Activated CD4-positive, alpha-beta T cell treated with anti-CD3 and anti-CD28 coated beads, Interleukin-2, amount 50 U/mL, for 24 hours (primary cell): ENCODE measurements at regions not wholly inside any gene's neighbourhood (a gene's known extent, or its start where the extent isn't known, plus 50 kb on each side); places are given as distances from the start of the nearest gene placed in this dataset.

Experiments used
- DNase-seq, 2 donors: peaks; one replicate each; pipeline ENCODE4 v3.0.0-alpha.2; 2020; ENCODE audit warnings: low read depth in 1 of 2, low spot score in 1 of 2

- no peak for DNase-seq
Measured at GRCh38 chr1:175829845-175830244, 86.5 kb upstream of the TNR start.

- no peak for DNase-seq
Measured at GRCh38 chr1:175826705-175827104, 83.3 kb upstream of the TNR start.

GRCh38 chr1:175824079-175824478, 80.7 kb upstream of the TNR start:
- no peak for DNase-seq

- no peak for DNase-seq
Measured at GRCh38 chr1:175823406-175823805, 80.0 kb upstream of the TNR start.

GRCh38 chr1:175822580-175822979, 79.2 kb upstream of the TNR start:
- DNase-seq: no peak

GRCh38 chr1:175820456-175821025, 77.1 kb upstream of the TNR start:
- DNase-seq: no peak

DNA sequence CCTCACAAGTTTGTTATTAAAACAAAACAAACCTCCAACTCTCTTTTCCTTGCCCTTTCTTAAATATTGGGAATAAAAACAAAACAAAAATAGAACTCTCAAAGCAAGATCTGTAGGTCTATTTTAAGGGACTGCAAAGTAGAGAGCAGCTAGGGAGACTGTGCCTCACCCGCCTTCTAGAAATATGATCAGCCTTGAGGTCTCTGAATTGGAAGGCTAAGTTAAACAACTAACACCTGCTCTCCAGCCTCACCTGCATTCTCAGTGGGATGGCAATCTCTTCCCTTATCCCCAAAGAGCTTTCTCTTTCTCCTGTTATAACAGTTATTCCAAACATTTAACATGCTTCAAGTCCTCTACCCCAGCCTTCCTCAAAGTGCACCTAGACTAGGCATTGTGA, 75.5 kb upstream of the TNR start:
- DNase-seq: no peak

GRCh38 chr1:175817445-175817844, 74.0 kb upstream of the TNR start:
- no peak for DNase-seq

GRCh38 chr1:175814885-175815284, 71.5 kb upstream of the TNR start:
- no peak for DNase-seq

GRCh38 chr1:175812936-175813335, 69.5 kb upstream of the TNR start:
- no peak for DNase-seq

- no peak for DNase-seq
Measured at GRCh38 chr1:175810305-175810704, 66.9 kb upstream of the TNR start.

GRCh38 chr1:175808999-175809398, 65.6 kb upstream of the TNR start:
- DNase-seq: no peak

DNA sequence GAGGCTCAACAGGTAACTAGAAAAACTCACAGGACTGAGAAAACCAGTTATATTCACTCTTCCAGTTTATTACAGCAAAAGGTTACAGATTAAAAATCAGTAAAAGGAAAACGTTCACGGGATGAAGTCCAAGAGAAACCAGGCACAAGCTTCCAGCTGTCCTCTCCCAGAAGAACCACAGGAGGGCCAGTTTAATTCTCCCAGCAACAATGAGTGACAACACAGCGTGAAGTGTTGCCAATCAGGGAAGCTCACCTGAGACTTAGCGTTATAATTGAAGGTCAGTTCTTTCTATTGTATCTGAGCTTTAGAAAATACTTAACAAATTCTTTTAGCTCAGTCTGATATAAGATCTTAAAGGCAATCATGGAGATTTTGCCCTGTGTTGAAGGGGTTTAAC, 65.2 kb upstream of the TNR start:
- DNase-seq: no peak

GRCh38 chr1:175804561-175804960, 61.2 kb upstream of the TNR start:
- DNase-seq: no peak

- DNase-seq: no peak
Measured at GRCh38 chr1:175803413-175803812, 60.0 kb upstream of the TNR start.

- no peak for DNase-seq
Measured at GRCh38 chr1:175802407-175803123, 59.2 kb upstream of the TNR start.

- no peak for DNase-seq
Measured at GRCh38 chr1:175801979-175802378, 58.6 kb upstream of the TNR start.

DNA sequence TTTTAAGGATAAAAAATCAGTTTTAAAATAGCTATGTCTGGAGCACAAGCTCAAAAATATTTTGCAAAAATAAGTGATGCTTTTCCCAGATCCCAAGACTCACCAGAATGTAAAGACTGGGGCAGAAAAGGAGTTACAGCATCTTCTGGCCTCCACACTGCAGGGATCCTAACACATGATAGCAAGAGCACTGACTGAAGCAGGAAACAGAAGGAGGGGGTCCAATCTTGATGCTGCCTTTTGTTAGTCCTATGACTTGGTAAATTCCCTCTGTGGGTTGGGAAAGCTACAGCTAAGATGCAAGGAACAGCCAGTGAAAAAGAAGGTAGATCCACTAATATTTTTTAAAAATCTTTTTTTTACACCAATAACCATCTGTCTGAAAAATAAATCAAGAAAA, 54.2 kb upstream of the TNR start:
- DNase-seq: no peak

DNA sequence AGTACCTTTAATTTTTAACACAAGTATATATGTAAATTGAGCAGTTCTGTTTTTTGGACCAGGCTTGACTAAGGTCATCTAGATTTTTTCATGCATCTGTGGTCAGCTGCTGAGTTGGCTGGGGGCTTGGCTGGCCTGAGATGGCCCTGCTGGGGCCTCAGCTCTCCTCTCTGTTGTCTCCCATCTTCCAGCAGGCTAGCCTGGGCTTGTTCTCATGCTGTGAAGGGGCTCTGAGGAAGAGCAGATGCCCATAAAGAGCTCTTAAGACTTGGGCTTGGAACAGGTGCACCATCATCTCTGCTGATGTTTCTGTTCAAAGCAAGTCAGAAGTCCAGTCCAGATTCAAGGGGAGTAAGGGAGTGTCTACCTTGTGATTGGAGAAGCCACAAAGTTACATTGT, 51.2 kb upstream of the TNR start:
- no peak for DNase-seq

GRCh38 chr1:175793617-175794016, 50.2 kb upstream of the TNR start:
- DNase-seq: no peak
